Neuronal stem cell (in vitro differentiated cells): ENCODE measurements at regions not wholly inside any gene's neighbourhood (a gene's known extent, or its start where the extent isn't known, plus 50 kb on each side); places are given as distances from the start of the nearest gene placed in this dataset.

ENCODE experiments used
- DNase-seq: peaks from one replicate; pipeline ENCODE4 v3.0.0-alpha.2; 2013; ENCODE audit warnings: low spot score
- H2AFZ ChIP-seq: one replicate; pipeline ENCODE4 v1.6.1; 2013; ENCODE audit warnings: mild to moderate bottlenecking, low read length, inconsistent platforms
- H2AK5ac ChIP-seq: 2 replicates; pipeline ENCODE4 v1.6.1; 2013; ENCODE audit warnings: low read depth, mild to moderate bottlenecking, inconsistent platforms, low read length, moderate library complexity, mixed read lengths
- H2BK120ac ChIP-seq: 2 replicates; pipeline ENCODE4 v1.6.1; 2013; ENCODE audit warnings: low read depth, mild to moderate bottlenecking, inconsistent platforms, low read length, moderate library complexity, mixed read lengths
- H2BK12ac ChIP-seq: one replicate; pipeline ENCODE4 v1.6.1; 2013; ENCODE audit warnings: low read length, inconsistent platforms
- H2BK15ac ChIP-seq: 2 replicates; pipeline ENCODE4 v1.6.1; 2013; ENCODE audit warnings: mild to moderate bottlenecking, low read length, inconsistent platforms, mixed read lengths
- H2BK5ac ChIP-seq: one replicate; pipeline ENCODE4 v1.6.1; 2013; ENCODE audit warnings: inconsistent platforms, mild to moderate bottlenecking, low read length, moderate library complexity
- H3K14ac ChIP-seq: one replicate; pipeline ENCODE4 v1.6.1; 2013; ENCODE audit warnings: low read length, inconsistent platforms
- H3K18ac ChIP-seq: 2 replicates; pipeline ENCODE4 v1.6.1; 2013; ENCODE audit warnings: low read length, inconsistent platforms
- H3K23ac ChIP-seq: 2 replicates; pipeline ENCODE4 v1.6.1; 2013; ENCODE audit warnings: low read depth, mild to moderate bottlenecking, mixed read lengths, low read length, inconsistent platforms; ENCODE audit not compliant: poor library complexity
- H3K27ac ChIP-seq: replicated peaks from 3 replicates; pipeline ENCODE4 v1.5.1; 2013; ENCODE audit warnings: low read length, inconsistent platforms
- H3K27me3 ChIP-seq, 3 experiments: 2 replicates each; pipeline ENCODE4 v1.6.1; 2013; ENCODE audit warnings: low read length in 3 of 3, mild to moderate bottlenecking in 2 of 3, inconsistent platforms in 1 of 3, low read depth in 1 of 3, mixed read lengths in 1 of 3, moderate library complexity in 1 of 3; ENCODE audit not compliant: control insufficient read depth in 3 of 3, insufficient read depth in 3 of 3
- H3K36me3 ChIP-seq, 2 donors: replicated peaks in 1 of 2; 2 replicates each; pipeline ENCODE4 v1.6.1; 2013; ENCODE audit warnings: low read length in 2 of 2; ENCODE audit not compliant: control insufficient read depth in 2 of 2, insufficient read depth in 2 of 2
- H3K4ac ChIP-seq: 2 replicates; pipeline ENCODE4 v1.6.1; 2013; ENCODE audit warnings: inconsistent platforms, mild to moderate bottlenecking, low read length, moderate library complexity
- H3K4me1 ChIP-seq, 2 donors: 1 replicate in 1 of 2; 2 replicates in 1 of 2; pipeline ENCODE4 v1.6.1; 2013; ENCODE audit warnings: low read length in 2 of 2, low read depth in 1 of 2; ENCODE audit not compliant: control insufficient read depth in 2 of 2, insufficient read depth in 1 of 2
- H3K4me2 ChIP-seq: one replicate; pipeline ENCODE4 v1.6.1; 2013; ENCODE audit warnings: mild to moderate bottlenecking, low read length, inconsistent platforms; ENCODE audit not compliant: insufficient read depth, poor library complexity, severe bottlenecking
- H3K4me3 ChIP-seq, 2 donors: 2 replicates each; pipeline ENCODE4 v1.5.1; 2013; ENCODE audit warnings: low read length in 2 of 2, mild to moderate bottlenecking in 2 of 2, inconsistent platforms in 1 of 2, moderate library complexity in 1 of 2
- H3K79me1 ChIP-seq: one replicate; pipeline ENCODE4 v1.6.1; 2013; ENCODE audit warnings: low read depth, mild to moderate bottlenecking, inconsistent platforms, low read length, moderate library complexity
- H3K9ac ChIP-seq: one replicate; pipeline ENCODE4 v1.6.1; 2013; ENCODE audit warnings: mild to moderate bottlenecking, low read depth, low read length, inconsistent platforms; ENCODE audit not compliant: poor library complexity
- H3K9me3 ChIP-seq, 2 donors: replicated peaks in 1 of 2; 2 replicates each; pipeline versions ENCODE3 to v1.6.1; 2013; ENCODE audit warnings: low read length in 2 of 2, mild to moderate bottlenecking in 2 of 2, inconsistent platforms in 1 of 2, low read depth in 1 of 2, mixed read lengths in 1 of 2, moderate library complexity in 1 of 2; ENCODE audit not compliant: control insufficient read depth in 2 of 2, insufficient read depth in 1 of 2
- H4K8ac ChIP-seq: one replicate; pipeline ENCODE4 v1.6.1; 2013; ENCODE audit warnings: low read depth, mild to moderate bottlenecking, inconsistent platforms, low read length, moderate library complexity
- H4K91ac ChIP-seq: one replicate; pipeline ENCODE4 v1.6.1; 2013; ENCODE audit warnings: low read length, low read depth, mild to moderate bottlenecking, inconsistent platforms; ENCODE audit not compliant: poor library complexity
- WGBS, 2 donors: extraction: QIAGEN DNeasy Blood & Tissue Kit; methylation state at CpG; one replicate each; pipeline ENCODE4 v1.1.7; 2013; ENCODE audit warnings: missing lambda C conversion rate in 2 of 2, mixed read lengths in 1 of 2; ENCODE audit not compliant: insufficient read length in 2 of 2, insufficient replicate concordance in 1 of 2; ENCODE audit errors: extremely low coverage in 2 of 2; 5-methylcytosine and 5-hydroxymethylcytosine counted together

DNA sequence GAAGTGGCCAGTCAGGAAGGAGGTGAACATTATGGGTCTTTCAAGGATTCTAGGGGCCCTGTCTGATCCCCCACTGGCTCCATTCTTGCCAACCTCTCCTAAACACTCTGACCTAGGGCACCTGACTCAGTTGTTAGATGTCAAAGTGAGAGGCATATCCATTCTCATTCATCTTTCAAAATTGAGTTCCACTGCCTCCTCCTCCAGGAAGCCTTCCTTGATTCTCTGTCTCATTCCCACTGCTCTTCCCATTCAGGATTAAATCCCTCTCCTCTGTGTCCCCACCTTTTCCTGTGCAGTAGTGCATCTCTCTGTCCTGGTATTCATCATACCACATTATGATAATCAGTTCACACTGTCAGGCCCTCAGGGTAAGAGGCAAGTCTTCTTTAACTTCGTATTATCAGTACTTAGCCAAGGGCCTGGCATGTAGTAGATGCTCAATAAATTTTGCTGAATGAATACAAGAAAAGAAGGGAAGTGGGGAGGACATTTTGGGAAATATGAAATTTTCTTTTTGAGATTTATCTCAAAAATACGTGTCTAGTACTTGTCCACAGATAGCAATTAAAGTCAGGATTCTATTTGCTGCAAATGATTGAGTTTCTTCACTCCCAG lies 61.8 kb upstream of the ITPKB start:
- Histone ChIP-seq H3K4me3 (no peak overlapping the region), H3K9ac (no peak overlapping the region), H4K8ac (no peak overlapping the region), H2BK120ac (no peak overlapping the region), H3K4ac (no peak overlapping the region), H3K27me3 (no peaks in the 10 kb centered on the region), H2AK5ac (no peak overlapping the region), H2AFZ (no peak overlapping the region), H3K4me1 (no peaks in the 10 kb centered on the region), H4K91ac (no peak overlapping the region), H3K14ac (no peak overlapping the region), H3K18ac (no peak overlapping the region), H3K4me2 (no peak overlapping the region), H2BK12ac (no peak overlapping the region), H3K23ac (no peak overlapping the region), H3K9me3 (no peaks in the 10 kb centered on the region), H2BK15ac (no peak overlapping the region), H3K79me1 (no peaks in the 10 kb centered on the region), H2BK5ac (no peak overlapping the region), H3K27ac (no peak overlapping the region), H3K36me3 (no peaks in the 10 kb centered on the region)
- WGBS, 2 donors, result no CpG with 5 or more reads among the region's 2 CpGs
- DNase-seq, result no peak

DNA sequence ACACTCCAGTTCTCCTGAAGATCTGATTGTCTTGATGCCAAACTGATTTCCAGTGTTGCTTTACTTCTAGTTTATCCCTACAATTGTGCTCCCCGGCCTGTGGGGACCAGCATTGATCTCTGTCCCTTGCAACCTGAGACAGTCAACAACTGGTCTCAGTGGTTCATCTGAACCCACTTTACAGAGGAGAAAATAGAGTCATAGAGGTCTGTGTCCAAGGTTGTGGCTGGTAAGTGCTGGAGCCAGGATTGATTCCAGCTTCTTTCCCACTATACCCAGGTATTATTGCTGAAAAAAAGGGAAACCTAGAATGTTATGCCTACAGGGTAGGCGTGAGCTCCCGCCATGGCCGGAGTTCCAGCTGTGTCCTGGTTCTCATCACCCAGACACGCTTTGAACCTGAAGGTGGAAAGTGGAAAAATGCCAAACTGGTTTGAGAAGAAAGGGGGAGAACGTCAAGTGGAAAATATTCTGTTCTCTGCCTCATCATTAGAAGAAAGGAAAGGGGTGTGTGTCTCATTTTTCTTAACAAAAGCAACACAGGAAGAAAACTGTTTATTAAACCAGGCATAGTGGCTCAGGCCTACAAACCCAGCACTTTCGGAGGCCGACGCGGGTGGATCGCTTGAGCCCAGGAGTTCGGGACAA lies 60.7 kb upstream of the ITPKB start:
- Histone ChIP-seq H3K4me1 (no peaks in the 10 kb centered on the region), H3K27me3 (no peaks in the 10 kb centered on the region), H4K91ac (no peak overlapping the region), H2BK15ac (no peak overlapping the region), H2AFZ (no peak overlapping the region), H4K8ac (no peak overlapping the region), H3K14ac (no peak overlapping the region), H3K4me3 (no peak overlapping the region), H3K4ac (no peak overlapping the region), H2BK5ac (no peak overlapping the region), H3K9me3 (no peaks in the 10 kb centered on the region), H3K18ac (no peak overlapping the region), H3K36me3 (no peaks in the 10 kb centered on the region), H3K27ac (no peak overlapping the region), H3K4me2 (no peak overlapping the region), H3K23ac (no peak overlapping the region), H3K79me1 (no peaks in the 10 kb centered on the region), H2BK120ac (no peak overlapping the region), H2BK12ac (no peak overlapping the region), H3K9ac (no peak overlapping the region), H2AK5ac (no peak overlapping the region)
- DNase-seq, result no peak
- WGBS, 2 donors, result no CpG with 5 or more reads among the region's 12 CpGs

DNA sequence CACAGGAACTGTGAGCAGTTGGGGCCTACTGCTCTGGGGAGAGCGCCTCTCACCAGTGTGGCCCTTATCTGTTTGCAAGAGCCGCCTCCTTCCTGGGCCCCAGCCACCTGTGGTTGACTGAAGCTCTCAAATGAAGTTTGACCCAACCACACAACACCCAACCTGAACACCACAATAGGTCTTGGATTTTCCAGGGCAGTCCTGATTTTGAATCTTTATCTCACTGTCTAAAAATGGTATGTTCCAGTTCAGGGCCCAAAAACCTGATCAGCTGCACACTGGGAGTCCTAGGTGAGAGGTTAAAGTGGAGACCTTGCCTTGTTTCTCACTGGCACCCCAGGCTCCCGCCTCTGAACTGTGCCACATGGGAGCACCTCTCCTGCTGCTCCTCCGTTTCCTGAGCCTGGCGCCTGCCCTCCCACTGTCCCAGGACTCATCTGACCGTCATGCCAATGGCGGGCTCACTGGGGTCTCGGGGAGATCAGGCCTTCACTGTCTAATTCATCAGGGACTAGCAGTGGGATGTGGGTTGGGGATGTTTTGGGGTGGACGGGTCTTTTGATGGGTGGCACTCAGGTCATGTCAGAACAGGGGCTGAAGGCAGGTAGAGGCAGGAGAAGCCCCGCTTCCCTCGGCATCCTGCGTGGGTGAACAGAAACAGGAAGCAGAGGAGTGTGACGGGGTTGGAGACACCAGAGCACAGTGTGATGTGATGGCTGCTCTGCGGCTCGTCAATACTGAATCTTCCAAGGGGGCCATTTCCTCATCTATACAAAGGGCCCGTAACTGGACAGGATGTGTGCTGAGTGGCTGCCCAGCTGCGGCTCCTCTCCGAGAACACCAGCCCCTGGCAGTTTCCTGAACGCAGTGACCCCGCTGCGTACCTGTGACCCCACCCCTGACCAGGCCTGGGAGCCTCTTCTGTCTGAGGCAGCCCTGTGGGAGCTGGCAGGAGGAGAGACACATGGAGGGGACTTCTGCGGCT lies 59.6 kb upstream of the ITPKB start:
- Histone ChIP-seq H2BK15ac (no peak overlapping the region), H3K27ac (no peak overlapping the region), H3K18ac (peak overlapping the region; percentile 60), H3K36me3 (no peaks in the 10 kb centered on the region), H3K14ac (no peak overlapping the region), H3K4me1 (no peaks in the 10 kb centered on the region), H3K9ac (no peak overlapping the region), H4K8ac (no peak overlapping the region), H4K91ac (no peak overlapping the region), H3K4me2 (no peak overlapping the region), H3K27me3 (no peaks in the 10 kb centered on the region), H2BK12ac (no peak overlapping the region), H3K23ac (no peak overlapping the region), H2AK5ac (no peak overlapping the region), H2BK120ac (peak overlapping the region; percentile 7), H2BK5ac (peak overlapping the region; percentile 15), H3K79me1 (no peaks in the 10 kb centered on the region), H3K4ac (no peak overlapping the region), H3K9me3 (no peaks in the 10 kb centered on the region), H3K4me3 (no peak overlapping the region), H2AFZ (peak overlapping the region; percentile 79)
- WGBS, 2 donors, result no CpG with 5 or more reads among the region's 22 CpGs
- DNase-seq, result no peak

DNA sequence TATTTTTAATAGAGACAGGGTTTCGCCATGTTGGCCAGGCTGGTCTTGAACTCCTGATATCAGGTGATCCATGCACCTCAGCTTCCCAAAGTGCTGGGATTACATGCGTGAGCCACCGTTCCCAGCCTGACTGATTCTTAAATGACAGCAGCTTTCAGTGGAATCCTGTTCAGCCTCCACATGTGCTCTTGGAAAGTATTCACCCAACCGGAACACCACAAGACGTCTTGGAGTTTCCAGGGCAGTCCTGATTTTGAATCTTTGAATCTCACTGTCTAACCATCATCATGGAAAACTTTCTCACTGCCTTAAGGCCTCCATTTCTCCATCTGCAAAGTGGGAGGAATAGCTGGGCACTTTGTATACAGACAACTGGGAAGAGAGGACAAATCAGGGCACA lies 58.1 kb upstream of the ITPKB start:
- Histone ChIP-seq H3K14ac (no peak overlapping the region), H3K4me2 (no peak overlapping the region), H3K9me3 (no peaks in the 10 kb centered on the region), H2BK5ac (no peak overlapping the region), H4K8ac (no peak overlapping the region), H4K91ac (no peak overlapping the region), H2BK120ac (no peak overlapping the region), H3K4ac (no peak overlapping the region), H3K18ac (no peak overlapping the region), H2BK12ac (no peak overlapping the region), H3K36me3 (no peaks in the 10 kb centered on the region), H3K4me1 (no peaks in the 10 kb centered on the region), H3K9ac (no peak overlapping the region), H2BK15ac (no peak overlapping the region), H3K4me3 (no peak overlapping the region), H3K79me1 (no peaks in the 10 kb centered on the region), H3K23ac (no peak overlapping the region), H3K27ac (no peak overlapping the region), H2AK5ac (no peak overlapping the region), H3K27me3 (no peaks in the 10 kb centered on the region), H2AFZ (no peak overlapping the region)
- WGBS, 2 donors, result no CpG with 5 or more reads among the region's 5 CpGs
- no peak for DNase-seq
